Testis (tissue), 2 donors: ENCODE measurements at regions not wholly inside any gene's neighbourhood (a gene's known extent, or its start where the extent isn't known, plus 50 kb on each side); places are given as distances from the start of the nearest gene placed in this dataset.
"Not testable (repeated sequence)": the region's sequence is repeated elsewhere in the genome, so short reads cannot be mapped to it uniquely, and the experiment has no call there.

ENCODE experiments used
- DNase-seq: peaks from one replicate; pipeline ENCODE4 v3.0.0-alpha.2; 2019
- H3K27ac ChIP-seq, 2 donors: fragments of 200-600 bp; sonication (generic); one replicate each; pipeline ENCODE4 v1.5.1; 2019
- H3K27me3 ChIP-seq: fragments of 200-600 bp; sonication (generic); one replicate; pipeline ENCODE4 v1.5.1; 2019
- H3K36me3 ChIP-seq: fragments of 200-600 bp; sonication (generic); one replicate; pipeline ENCODE4 v1.5.1; 2017; ENCODE audit warnings: low read depth; ENCODE audit errors: missing control alignments
- H3K4me1 ChIP-seq: fragments of 200-600 bp; sonication (generic); one replicate; pipeline ENCODE4 v1.5.1; 2019
- H3K4me3 ChIP-seq, 2 donors: fragments of 200-600 bp; sonication (generic); one replicate each; pipeline ENCODE4 v1.5.1; 2017 to 2019
- H3K9me3 ChIP-seq: fragments of 200-600 bp; sonication (generic); one replicate; pipeline ENCODE4 v1.5.1; 2017
- CTCF ChIP-seq, 3 experiments: fragments of 450-650 bp in 2 of 3; fragments of 200-600 bp in 1 of 3; sonication (generic) in 1 of 3; IDR thresholded peaks; one replicate each; pipeline ENCODE4 v1.5.1; 2016 to 2019; ENCODE audit warnings: antibody characterized with exemption in 3 of 3, mild to moderate bottlenecking in 2 of 3, moderate library complexity in 1 of 3
- POLR2A ChIP-seq: fragments of 450-650 bp; IDR thresholded peaks from one replicate; pipeline ENCODE4 v1.6.1; 2017; ENCODE audit warnings: antibody characterized with exemption, mild to moderate bottlenecking, moderate library complexity
- WGBS, 2 donors: methylation state at CpG; one replicate each; pipeline ENCODE4 v1.1.5; 2018; 5-methylcytosine and 5-hydroxymethylcytosine counted together
- intact Hi-C: fragments of 100-400 bp; cut with DNase I; formaldehyde crosslinking; loops from one replicate; pipeline ENCODE4 v1.15.1; 2023; ENCODE audit warnings: low total_unique reads

- no peak for DNase-seq
- intact Hi-C loops: no loop called here
- Histone ChIP-seq H3K9me3 (no peaks in the 10 kb centered on the region), H3K4me1 (no peaks in the 10 kb centered on the region), H3K36me3 (no peaks in the 10 kb centered on the region), H3K27me3 (no peaks in the 10 kb centered on the region), H3K4me3 (no peak overlapping the region), H3K27ac (no peak overlapping the region)
- TF ChIP-seq POLR2A: no peak
These were observed 1202.5 kb downstream of the DSC3 start for GRCh38 chr18:29840089-29840488.

- intact Hi-C loops, H3K4me3 ChIP-seq, H3K36me3 ChIP-seq, H3K9me3 ChIP-seq, H3K4me1 ChIP-seq, DNase-seq, H3K27me3 ChIP-seq, H3K27ac ChIP-seq: not testable (repeated sequence)
- 85 to 92% methylated on average over 12 of the region's 12 CpGs for whole genome bisulfite sequencing, 2 donors
These were observed 1203.6 kb downstream of the DSC3 start for GRCh38 chr18:29838961-29839360.

- TF ChIP-seq CTCF (IDR thresholded peaks at IDR 0.05): no peak
- TF ChIP-seq POLR2A: no peak
- no peak for DNase-seq
- H3K4me3 ChIP-seq: no peak overlapping the region
- intact Hi-C loops: no loop called here
- no peaks in the 10 kb centered on the region for H3K9me3 ChIP-seq
- H3K27me3 ChIP-seq: no peaks in the 10 kb centered on the region
- no peaks in the 10 kb centered on the region for H3K4me1 ChIP-seq
- H3K36me3 ChIP-seq: no peaks in the 10 kb centered on the region
- no peak overlapping the region for H3K27ac ChIP-seq
- 88 to 97% methylated on average over 1 of the region's 1 CpG for WGBS, 2 donors
These were observed 1204.0 kb downstream of the DSC3 start for GRCh38 chr18:29838556-29838955.

- no peak for DNase-seq
- Histone ChIP-seq H3K4me3 (no peak overlapping the region), H3K9me3 (no peaks in the 10 kb centered on the region), H3K27ac (no peak overlapping the region), H3K36me3 (no peaks in the 10 kb centered on the region), H3K27me3 (no peaks in the 10 kb centered on the region), H3K4me1 (no peaks in the 10 kb centered on the region)
- intact Hi-C loops: no loop called here
- 83 to 91% methylated on average over 1 of the region's 1 CpG for whole genome bisulfite sequencing, 2 donors
- no peak for TF ChIP-seq POLR2A
- no peak for TF ChIP-seq CTCF (IDR thresholded peaks at IDR 0.05)
These were observed 1218.9 kb downstream of the DSC3 start for GRCh38 chr18:29823671-29824070.

GRCh38 chr18:29821544-29821943 is 1221.0 kb downstream of the DSC3 start:
- intact Hi-C loops: no loop called here
- 36 to 42% methylated on average over 1 of the region's 1 CpG for WGBS, 2 donors

GRCh38 chr18:29811519-29811918 is 1231.0 kb downstream of the DSC3 start:
- intact Hi-C loops: no loop called here
- DNase-seq: no peak
- no peak overlapping the region for H3K27ac ChIP-seq
- no peaks in the 10 kb centered on the region for H3K9me3 ChIP-seq
- TF ChIP-seq POLR2A (no peak), CTCF (IDR thresholded peaks at IDR 0.05) (no peak)
- H3K36me3 ChIP-seq: no peaks in the 10 kb centered on the region
- no peaks in the 10 kb centered on the region for H3K27me3 ChIP-seq
- no peaks in the 10 kb centered on the region for H3K4me1 ChIP-seq
- WGBS, 2 donors: 83 to 91% methylated on average over 4 of the region's 4 CpGs
- H3K4me3 ChIP-seq: no peak overlapping the region

More at GRCh38 chr18:29821544-29821943, 1221.0 kb downstream of the DSC3 start:
- DNase-seq: no peak
- Histone ChIP-seq H3K4me3 (no peak overlapping the region), H3K27ac (no peak overlapping the region), H3K36me3 (no peaks in the 10 kb centered on the region), H3K4me1 (no peaks in the 10 kb centered on the region), H3K27me3 (no peaks in the 10 kb centered on the region), H3K9me3 (no peaks in the 10 kb centered on the region)
- no peak for TF ChIP-seq POLR2A
